Activated CD8-positive, alpha-beta T cell treated with anti-CD3 and anti-CD28 coated beads for 36 hours (primary cell): ENCODE measurements at regions not wholly inside any gene's neighbourhood (a gene's known extent, or its start where the extent isn't known, plus 50 kb on each side); places are given as distances from the start of the nearest gene placed in this dataset.

ENCODE experiments used
- ATAC-seq: fragments of 200-7000 bp; cut with Tn5 transposase; one replicate; pipeline ENCODE4 v1.10.0; 2021; ENCODE audit warnings: mild to moderate bottlenecking, moderate library complexity
- CTCF ChIA-PET: fragments of 350-600 bp; sonication (Branson Sonifier 250); formaldehyde crosslinking; loops from one replicate; lab custom pipeline; 2021; ENCODE audit warnings: antibody characterized with exemption; lab: Charles Lee
- POLR2A ChIA-PET: fragments of 350-600 bp; sonication (Branson Sonifier 250); formaldehyde crosslinking; loops from one replicate; lab custom pipeline; 2021; ENCODE audit warnings: antibody characterized with exemption; lab: Charles Lee
- DNase-seq: peaks from one replicate; pipeline ENCODE4 v3.0.0-alpha.2; 2020
- H3K27ac Mint-ChIP-seq: one replicate; pipeline ENCODE4 v1.8.0; 2021; ENCODE audit warnings: mild to moderate bottlenecking, mixed read lengths
- H3K27me3 Mint-ChIP-seq: one replicate; pipeline ENCODE4 v1.8.0; 2021; ENCODE audit warnings: mixed read lengths
- H3K36me3 Mint-ChIP-seq: one replicate; pipeline ENCODE4 v1.8.0; 2021; ENCODE audit warnings: low read depth, mixed read lengths
- H3K4me1 Mint-ChIP-seq: one replicate; pipeline ENCODE4 v1.8.0; 2021; ENCODE audit warnings: low read depth, mixed read lengths
- H3K4me3 Mint-ChIP-seq: one replicate; pipeline ENCODE4 v1.8.0; 2021; ENCODE audit warnings: mild to moderate bottlenecking, moderate library complexity, mixed read lengths
- H3K9me3 Mint-ChIP-seq: one replicate; pipeline ENCODE4 v1.8.0; 2021; ENCODE audit warnings: mixed read lengths
- intact Hi-C: fragments of 100-400 bp; cut with micrococcal nuclease; formaldehyde crosslinking; loops from one replicate; pipeline ENCODE4 v1.10.0; 2022
- TF ChIP-seq, protein P1 (sequence below): fragments of 200-600 bp; IDR thresholded peaks from one replicate; pipeline ENCODE4 v1.8.0; 2022; ENCODE audit warnings: antibody characterized with exemption, mild to moderate bottlenecking

- TF ChIP-seq, protein P1, sequence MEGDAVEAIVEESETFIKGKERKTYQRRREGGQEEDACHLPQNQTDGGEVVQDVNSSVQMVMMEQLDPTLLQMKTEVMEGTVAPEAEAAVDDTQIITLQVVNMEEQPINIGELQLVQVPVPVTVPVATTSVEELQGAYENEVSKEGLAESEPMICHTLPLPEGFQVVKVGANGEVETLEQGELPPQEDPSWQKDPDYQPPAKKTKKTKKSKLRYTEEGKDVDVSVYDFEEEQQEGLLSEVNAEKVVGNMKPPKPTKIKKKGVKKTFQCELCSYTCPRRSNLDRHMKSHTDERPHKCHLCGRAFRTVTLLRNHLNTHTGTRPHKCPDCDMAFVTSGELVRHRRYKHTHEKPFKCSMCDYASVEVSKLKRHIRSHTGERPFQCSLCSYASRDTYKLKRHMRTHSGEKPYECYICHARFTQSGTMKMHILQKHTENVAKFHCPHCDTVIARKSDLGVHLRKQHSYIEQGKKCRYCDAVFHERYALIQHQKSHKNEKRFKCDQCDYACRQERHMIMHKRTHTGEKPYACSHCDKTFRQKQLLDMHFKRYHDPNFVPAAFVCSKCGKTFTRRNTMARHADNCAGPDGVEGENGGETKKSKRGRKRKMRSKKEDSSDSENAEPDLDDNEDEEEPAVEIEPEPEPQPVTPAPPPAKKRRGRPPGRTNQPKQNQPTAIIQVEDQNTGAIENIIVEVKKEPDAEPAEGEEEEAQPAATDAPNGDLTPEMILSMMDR = no peak
- intact Hi-C loops = no loop called here
- Mint-ChIP-seq H3K4me1 (no peaks in the 10 kb centered on the region), H3K27me3 (peaks cover 2% of the 10 kb centered on the region), H3K36me3 (no peaks in the 10 kb centered on the region), H3K9me3 (no peaks in the 10 kb centered on the region), H3K27ac (no peak overlapping the region), H3K4me3 (no peak overlapping the region)
- ATAC-seq (no peak), DNase-seq (no peak)
- ChIA-PET CTCF (no interaction called here), POLR2A (no interaction called here)
These were observed 187.5 kb downstream of the EVX1 start for GRCh38 chr7:27430105-27430504.

- no peaks in the 10 kb centered on the region for H3K9me3 Mint-ChIP-seq
- TF ChIP-seq, protein P1 = no peak
- intact Hi-C loops = no loop called here
- ATAC-seq (no peak), DNase-seq (no peak)
- H3K4me3 Mint-ChIP-seq = no peak overlapping the region
- no peak overlapping the region for H3K27ac Mint-ChIP-seq
- CTCF ChIA-PET = no interaction called here
- H3K36me3 Mint-ChIP-seq = no peaks in the 10 kb centered on the region
- H3K4me1 Mint-ChIP-seq = no peaks in the 10 kb centered on the region
- POLR2A ChIA-PET = no interaction called here
- H3K27me3 Mint-ChIP-seq = peaks cover 6% of the 10 kb centered on the region
These were observed 188.9 kb downstream of the EVX1 start for GRCh38 chr7:27431465-27431864.

DNA sequence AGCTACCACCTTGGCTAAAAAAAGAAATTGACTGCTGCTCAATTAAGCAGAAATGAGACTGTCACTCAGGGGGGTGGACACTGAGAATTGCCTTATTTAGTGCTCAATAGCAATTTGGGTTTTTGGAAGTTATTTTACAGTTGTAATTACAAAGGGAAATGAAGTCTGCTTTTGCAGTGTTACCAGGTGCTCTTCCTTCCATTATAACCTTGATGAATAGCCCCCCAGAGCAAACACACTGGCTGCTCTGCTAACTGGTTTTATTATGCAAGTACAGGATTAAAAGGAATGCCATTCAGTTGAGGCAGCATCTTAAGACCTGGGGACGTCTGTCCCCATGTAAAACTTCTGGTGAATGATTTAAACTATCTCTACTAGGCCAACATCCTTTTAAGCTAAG, 191.0 kb downstream of the EVX1 start:
- POLR2A ChIA-PET = no interaction called here
- intact Hi-C loops = no loop called here
- Mint-ChIP-seq H3K9me3 (no peaks in the 10 kb centered on the region), H3K4me3 (no peak overlapping the region), H3K4me1 (no peaks in the 10 kb centered on the region), H3K27ac (no peak overlapping the region), H3K27me3 (peaks cover 6% of the 10 kb centered on the region), H3K36me3 (no peaks in the 10 kb centered on the region)
- TF ChIP-seq, protein P1 = no peak
- DNase-seq = no peak
- no peak for ATAC-seq
- CTCF ChIA-PET = no interaction called here

- TF ChIP-seq, protein P1 = no peak
- intact Hi-C loops = no loop called here
- CTCF ChIA-PET = no interaction called here
- Mint-ChIP-seq H3K4me3 (no peak overlapping the region), H3K27ac (no peak overlapping the region), H3K36me3 (no peaks in the 10 kb centered on the region), H3K27me3 (peaks cover 10% of the 10 kb centered on the region), H3K9me3 (no peaks in the 10 kb centered on the region), H3K4me1 (no peaks in the 10 kb centered on the region)
- ATAC-seq (no peak), DNase-seq (no peak)
- POLR2A ChIA-PET = interaction anchor here (0.9 kb wide), 1 partner anchor 15 kb away, joined by 4 read pairs; no protein-coding TSS in a partner anchor
These were observed 192.3 kb downstream of the EVX1 start for GRCh38 chr7:27434756-27435400.

DNA sequence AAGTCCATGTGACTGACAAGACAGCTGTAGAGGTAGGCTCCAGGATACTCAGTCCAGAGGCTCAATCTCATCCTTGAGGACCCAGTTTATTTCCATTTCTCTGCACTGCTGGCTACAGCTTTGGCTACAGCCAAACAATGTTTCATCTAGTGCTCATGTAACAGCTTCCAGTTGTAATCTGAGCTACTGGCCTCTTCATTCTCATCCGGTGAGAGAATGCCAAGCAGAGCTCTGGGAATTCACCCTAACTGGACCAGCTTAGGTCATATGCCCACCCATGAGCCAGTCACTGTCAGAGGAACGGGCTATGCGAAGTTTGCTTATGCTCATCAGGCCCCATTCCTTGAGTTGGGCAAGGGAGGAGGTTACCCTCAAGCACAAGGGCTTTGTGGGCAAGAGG, 192.9 kb downstream of the EVX1 start:
- Mint-ChIP-seq H3K27me3 (peaks cover 10% of the 10 kb centered on the region), H3K4me1 (no peaks in the 10 kb centered on the region), H3K9me3 (no peaks in the 10 kb centered on the region), H3K36me3 (no peaks in the 10 kb centered on the region), H3K4me3 (no peak overlapping the region), H3K27ac (no peak overlapping the region)
- POLR2A ChIA-PET = interaction anchor here (0.5 to 0.9 kb wide), 2 partner anchors 15 to 224 kb away, joined by 3 to 4 read pairs; no protein-coding TSS in a partner anchor
- intact Hi-C loops = no loop called here
- TF ChIP-seq, protein P1 = no peak
- CTCF ChIA-PET = no interaction called here
- no peak for DNase-seq
- no peak for ATAC-seq
